Renal pelvis (tissue), 1 donor: ENCODE measurements at regions not wholly inside any gene's neighbourhood (a gene's known extent, or its start where the extent isn't known, plus 50 kb on each side); places are given as distances from the start of the nearest gene placed in this dataset.
"Not testable (repeated sequence)": the region's sequence is repeated elsewhere in the genome, so short reads cannot be mapped to it uniquely, and the experiment has no call there.

Source experiments
- DNase-seq: peaks from one replicate; pipeline ENCODE4 v3.0.0-alpha.2; 2013

DNA sequence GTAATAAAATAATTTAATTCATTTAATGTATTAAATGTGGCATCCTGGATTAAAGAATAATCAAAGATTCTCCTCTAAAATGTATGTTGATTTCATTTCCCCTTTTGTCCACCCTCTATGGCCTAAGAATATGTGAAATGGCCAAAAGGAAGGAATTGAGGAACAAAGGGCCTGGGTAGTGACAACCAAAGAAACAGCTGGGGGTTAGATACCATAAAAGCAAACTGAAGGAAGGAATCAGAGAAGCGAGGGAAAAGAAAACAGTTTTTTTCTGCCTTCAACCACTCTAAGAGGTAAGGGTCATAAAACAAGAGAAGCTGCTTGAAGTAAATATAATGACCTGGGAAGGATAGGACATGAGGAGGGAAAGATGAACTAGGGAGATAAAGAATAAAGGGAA, 139.3 kb downstream of the FAM76B start:
- DNase-seq, result peak; percentile 44

DNA sequence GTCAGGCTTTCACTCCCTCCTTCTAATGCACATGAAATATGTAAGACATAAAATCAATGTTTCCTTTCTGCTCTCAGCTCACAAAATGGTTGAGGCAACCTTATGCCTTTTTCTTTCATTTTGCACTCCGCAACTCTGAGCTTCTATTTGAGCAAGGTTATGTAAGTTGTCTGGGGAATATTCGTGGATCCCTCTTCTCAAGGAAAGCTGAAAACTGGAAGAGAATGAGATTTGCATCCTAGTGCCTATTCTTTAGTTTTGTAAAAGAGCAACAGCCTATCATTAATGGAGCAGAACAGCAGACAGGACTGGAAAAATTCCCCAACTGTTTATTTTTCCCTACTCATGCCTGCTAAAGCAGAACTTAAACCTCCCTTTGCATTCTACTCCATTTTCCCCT, 141.7 kb downstream of the FAM76B start:
- peak; percentile 45 for DNase-seq

DNA sequence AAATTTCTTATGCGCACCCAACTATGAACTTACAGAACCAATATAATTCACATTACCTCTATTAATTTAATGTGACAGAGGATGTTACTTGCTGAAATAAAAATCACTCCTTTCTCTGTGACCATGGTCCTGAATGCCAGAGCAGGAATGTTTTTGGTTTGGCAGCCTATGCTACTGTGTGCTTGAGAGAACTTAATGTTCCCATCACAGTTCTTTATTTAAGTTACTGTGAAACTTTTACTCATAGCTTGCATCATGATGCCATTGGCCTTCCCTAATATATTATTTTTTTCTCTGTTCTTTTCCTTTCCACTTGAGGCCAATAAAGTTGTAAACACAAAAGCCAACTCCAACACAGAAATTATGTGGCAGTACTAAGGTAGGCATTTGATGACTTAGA, 142.2 kb downstream of the FAM76B start:
- no peak for DNase-seq

DNA sequence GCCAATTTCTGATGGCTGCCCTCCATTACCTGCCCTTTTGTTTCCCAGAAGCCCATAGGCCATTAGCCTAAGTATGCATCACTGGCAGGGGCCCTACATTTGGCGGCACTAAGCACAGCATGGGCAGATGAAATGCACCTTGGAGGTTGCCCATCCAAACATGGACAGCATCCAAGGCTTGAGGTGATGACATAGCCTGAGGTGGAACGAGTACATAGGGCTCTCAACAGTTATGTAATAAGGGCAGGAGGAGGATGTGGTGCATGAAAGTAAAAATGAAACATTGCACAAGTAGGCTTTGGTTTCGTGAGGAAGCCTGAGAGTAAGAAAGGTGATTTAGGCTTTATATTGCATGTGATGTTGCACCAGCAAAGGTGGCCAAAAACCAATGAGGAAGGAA, 148.1 kb downstream of the FAM76B start:
- DNase-seq, result no peak

DNA sequence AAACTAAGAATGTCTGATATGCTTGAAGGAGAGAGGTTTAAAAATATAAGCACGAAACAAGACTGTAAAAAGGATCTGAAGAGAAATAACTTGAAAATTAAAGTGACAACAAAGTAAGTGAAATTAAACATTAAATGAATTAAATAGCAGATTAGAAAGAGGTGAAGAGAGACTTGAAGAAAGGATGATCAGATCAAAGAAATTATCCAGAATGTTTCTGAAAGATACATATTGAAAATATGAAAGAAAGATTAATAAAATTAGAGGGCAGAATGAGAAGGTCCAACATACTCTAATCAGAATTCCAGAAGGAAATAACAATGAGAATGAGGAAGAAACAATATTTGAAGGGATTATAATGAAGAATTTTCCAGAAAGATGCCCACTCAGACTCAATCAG, 151.1 kb downstream of the FAM76B start:
- no peak for DNase-seq

DNA sequence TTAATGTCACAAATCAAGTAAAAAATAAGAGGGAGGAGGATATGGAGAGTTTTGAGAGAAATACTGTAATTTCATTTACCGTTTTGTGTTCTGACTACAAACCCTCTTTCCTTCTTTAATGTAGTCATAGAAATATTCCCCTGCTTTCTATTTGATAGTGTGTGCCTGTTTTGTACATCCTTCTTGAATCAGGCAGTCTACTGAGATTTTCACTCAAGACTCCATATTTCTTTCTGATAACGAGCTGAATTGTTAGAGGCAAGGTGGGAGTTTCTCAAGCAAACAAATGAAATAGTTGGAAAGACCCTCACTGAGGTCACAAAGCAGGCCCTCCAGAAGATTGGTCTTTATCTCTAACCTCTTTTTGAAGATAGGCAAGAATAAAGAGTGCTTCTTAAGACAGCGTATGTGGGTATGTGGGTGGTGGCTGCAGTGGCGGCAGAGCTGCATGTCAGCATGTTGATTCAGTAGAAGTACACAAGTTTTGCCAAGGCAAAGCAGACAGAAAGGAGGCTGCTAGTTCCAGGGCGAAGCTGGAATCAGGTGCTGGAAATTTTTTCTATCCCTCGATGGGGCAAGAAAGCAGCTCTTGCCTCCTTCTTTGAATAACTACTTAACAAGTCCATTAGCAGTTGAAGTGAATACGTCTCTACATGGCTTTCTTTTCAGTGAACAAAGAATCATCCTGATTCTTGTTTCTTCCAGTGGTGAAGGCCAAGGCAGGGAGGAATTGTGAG, 164.2 kb downstream of the FAM76B start:
- no peak for DNase-seq

DNA sequence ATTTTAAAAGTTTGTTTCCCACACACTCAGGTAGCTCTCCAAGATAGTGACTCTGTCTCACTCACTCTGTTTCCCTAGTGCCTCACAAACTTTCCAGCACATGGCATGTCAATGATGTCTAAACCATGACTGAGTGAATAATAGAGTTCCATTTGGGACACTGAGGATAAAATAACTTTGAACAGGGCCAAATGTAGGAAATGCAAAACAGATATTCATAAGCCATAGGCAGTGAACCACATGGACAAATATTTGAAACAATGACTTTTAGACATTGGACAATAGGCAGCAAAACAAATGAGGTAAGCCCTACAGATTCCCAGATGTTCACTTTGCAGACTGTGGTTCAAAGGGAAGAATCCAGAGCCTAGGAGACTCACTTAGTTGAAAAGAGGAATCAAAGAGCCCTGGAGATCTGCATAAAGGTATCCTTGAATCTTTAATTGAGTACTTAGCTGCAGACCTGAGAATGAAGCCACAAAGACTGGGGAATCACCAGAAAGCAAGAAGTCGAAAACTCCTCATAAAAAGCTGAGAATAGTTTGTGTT, 173.3 kb downstream of the FAM76B start:
- DNase-seq, result no peak

DNA sequence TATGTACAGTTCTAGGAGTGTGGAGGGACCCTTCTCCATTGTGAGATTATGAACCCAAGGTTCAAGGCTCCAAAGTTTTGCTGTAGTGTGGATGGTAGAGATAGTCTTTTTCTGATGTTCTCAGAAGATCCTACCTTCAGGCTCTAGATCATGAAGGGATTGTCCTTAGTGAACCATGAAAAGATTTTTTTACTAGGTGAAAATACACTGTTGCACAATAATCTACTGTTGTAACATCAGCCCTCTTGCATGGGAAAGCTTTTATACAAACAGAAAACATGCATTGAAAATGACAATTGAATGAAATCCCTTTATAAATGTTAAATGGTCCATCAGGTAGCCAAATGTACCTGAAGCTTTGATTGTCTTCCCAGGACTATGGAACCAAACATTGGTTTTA, 177.8 kb downstream of the FAM76B start:
- no peak for DNase-seq

DNA sequence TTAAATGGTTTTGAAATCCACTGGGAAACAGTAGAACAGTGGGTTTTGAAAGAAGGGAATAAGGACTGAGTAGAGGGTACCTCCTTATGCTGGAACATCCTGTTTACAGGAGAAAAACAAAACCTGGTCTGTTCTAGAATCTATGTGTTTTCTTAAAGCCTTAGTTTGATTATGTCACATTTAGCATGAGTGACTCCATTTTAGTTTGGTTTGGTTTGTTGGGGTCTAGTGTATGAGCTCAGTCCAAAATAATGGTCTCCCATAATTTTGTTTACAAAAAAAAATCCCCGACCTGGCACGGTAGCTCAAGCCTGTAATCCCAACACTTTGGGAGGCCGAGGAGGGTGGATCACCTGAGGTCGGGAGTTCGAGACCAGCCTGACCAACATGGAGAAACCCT, 179.4 kb downstream of the FAM76B start:
- not testable (repeated sequence) for DNase-seq

DNA sequence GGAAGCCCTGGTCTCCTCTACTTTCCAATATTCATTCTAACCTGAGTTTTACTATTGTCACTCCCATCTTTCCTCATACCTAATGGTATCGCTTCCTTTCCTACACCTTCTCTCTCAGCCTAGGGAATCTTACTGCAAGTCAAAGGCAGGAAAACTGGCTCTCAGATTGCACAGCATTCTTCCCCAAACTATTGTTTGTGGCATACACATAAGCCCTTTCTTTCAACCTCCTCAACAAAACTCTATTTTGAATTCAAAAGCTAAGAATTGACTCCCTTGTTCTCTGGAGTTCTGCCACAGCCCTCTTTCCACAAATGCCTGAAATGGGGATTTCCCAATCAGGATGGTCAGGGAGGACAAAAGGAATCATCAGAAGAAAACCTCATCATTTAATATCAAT, 181.5 kb downstream of the FAM76B start:
- DNase-seq, result no peak

DNA sequence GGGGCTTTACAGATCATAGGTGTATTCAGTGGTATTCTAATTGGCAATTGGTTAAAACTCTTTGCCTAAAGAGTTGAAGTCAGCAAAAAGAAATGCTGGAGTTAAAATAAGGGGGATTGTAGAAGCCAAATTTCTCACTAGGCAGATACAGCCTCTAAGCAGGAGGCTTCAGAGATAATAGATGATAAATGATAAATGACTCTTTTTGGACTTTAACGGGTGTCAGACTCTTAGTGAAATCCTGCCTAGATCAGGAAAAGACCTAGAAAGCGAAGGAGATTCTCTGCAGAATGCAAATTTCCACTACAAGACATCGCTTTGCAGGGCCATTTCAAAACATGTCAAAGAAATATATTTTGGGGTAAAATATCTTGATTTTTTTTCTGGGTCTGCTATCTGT, 182.8 kb downstream of the FAM76B start:
- DNase-seq, result no peak

DNA sequence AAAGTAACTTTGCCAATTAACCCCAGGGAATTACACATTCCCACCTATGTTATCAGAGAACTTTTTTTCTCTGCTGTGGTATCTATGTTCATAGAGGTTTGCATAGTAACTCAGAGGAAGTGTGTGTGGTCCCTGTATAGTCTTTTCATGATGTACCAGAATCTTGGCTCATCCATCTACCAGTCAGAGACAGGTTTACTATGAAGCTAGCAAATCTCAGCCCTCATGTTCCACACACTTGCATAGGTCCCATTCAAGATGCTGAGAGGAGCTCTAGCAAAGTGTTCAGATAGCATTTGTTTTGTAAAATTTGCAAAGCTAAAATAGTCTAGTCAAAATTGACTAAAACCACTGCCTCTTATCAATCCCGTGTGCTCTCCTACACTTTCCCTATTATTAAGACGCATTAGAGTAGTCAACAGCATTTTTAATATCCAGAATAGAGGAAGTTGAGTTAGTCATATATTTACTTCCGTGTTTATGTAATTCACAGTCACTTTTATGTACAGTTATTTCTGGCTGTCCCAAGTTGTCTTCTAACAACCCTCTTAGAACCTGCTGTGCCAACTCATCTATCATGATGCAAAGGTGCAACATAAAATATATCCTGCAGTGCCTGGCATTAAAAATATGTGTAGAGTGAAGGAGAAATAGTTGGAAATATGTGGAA, 184.2 kb downstream of the FAM76B start:
- DNase-seq, result no peak

DNA sequence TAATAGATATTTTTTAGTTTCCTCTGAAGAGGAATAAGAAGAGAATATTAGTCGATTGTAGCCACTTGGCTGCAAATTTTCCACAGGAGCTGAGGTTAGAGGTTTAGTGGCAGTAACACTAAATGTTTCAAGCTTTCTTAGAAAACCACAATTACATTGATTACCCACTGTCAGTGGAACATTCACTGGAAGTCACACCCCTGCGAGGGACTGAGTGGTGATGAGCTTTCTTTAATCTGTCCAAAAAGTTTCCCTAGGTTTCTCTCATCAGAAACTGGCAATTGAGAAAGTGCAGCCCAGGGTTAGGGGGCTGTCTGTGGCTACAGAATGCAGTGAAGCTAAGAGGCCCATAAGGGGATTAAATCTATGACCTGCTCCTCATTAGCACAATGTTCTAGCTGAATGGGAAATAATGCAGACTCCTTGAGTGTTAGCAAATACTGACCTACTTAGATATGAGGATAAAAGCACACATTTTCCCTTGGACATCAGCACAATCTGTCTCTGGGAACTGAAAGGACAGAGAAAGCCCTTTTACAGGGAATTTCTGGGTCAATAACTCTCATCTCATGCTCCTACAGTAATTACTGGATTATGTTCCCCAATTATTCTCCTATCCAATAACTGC, 189.5 kb downstream of the FAM76B start:
- no peak for DNase-seq

DNA sequence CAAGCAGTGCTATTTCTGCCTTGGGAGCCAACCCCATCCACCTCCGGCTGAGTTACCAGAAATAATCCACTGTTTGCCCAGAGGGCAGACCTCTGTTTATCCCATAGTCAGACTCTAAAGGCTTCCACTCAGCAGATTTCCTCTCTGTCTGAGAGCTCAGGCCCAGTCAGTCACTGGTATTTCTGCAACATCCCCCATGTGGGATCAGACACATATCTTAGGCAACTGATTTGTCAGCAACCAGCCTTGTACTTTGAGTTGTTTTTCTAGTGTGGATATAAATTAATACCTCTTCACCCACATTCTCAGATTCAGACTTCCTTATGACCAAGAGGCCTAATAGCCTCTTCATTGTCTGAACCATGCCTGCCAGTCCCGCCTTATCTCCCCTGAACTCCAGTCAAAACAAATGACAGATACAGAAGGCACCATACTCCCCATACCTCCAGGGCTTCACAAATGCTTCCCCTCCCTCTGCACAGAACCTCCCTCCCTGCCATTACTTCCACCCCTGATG, 193.6 kb downstream of the FAM76B start:
- DNase-seq, result no peak

DNA sequence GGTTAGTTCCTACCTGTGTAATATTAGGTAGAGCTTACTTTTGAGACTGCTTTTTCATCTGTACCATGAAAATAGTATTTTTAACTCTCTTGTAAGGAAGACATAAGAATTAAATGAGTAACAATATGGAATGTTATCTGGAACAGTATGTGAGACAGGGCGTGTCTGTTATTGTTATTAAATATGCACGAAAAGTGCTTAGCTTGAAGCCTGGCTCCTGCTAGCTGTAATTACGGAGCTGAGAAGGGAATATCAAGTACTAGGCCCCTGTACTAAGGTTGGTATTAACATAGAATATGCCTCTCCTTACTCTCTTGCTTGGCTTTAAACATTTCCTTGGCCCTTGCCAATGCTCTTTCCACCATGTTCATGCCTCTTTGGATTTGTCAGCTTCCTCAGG, 194.0 kb downstream of the FAM76B start:
- no peak for DNase-seq

DNA sequence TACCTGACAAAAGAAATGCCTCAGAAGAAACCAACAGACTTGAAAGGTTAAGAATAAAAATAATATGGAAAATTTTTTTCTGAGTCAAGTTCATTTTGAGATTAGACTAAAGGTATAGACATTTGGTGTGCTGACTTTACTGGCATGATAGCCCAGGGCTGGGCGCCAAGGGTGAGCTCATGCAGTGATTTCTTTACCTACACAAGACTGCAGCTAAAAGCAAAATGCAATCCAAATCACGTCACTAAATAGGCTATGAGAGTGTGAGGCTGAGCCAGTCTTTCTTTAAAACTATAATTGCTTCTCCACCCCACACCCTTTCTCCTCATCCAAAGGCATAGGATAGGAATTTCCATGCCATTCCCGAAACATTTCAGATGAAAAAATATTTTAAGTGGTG, 196.5 kb downstream of the FAM76B start:
- no peak for DNase-seq

DNA sequence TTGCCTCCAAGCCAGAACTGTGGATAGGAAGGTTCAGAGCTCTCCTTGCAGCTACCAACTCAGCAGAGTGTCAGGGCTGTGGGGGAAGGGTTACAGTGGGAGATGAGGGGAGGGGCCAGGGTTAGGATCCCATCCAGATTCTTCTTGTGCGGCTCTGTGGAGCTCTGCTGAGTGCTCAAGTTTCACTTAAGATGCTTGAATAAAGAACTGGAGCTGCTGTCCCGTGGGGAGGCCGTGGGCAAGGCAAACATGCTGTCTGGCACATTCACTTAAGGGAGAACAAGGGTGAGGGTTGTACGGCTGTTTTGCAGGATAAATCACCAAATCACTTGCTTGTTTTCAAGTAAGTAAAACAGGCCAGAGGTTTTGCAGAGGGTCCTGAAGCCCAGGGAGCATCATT, 197.1 kb downstream of the FAM76B start:
- peak; percentile 29 for DNase-seq

DNA sequence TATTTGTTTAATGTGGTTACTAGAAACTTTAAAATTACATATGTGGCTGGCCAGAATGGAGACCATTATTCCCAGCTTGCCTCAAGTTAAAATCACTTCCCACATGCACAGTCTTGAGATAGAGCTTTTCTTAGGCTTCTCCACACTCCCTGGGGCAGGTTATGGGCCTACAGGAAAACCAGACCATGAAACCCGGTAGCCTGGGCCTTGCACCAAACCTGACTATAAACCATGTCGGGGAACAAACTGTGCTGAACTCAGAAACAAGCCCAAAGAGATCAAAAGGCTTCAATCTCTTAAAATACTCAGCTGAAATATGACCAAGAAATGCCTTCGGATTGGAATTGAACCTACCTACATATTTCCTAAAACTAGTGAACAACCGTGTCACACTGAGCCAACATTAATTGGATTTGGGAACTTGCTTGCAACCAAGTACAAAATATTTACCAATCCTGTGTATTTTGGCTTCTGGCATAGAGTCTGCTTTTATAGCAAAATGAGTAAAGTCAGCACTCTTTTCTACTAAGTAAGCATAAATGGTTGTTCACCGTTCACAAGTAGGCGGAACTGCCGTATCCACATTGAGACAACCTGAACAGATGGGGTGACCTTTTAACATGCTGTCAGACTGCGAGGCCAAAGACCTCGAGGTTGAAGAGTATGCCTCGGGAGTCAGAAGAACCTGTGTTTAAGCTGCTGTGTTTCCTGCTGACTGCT, 199.5 kb downstream of the FAM76B start:
- DNase-seq, result no peak

DNA sequence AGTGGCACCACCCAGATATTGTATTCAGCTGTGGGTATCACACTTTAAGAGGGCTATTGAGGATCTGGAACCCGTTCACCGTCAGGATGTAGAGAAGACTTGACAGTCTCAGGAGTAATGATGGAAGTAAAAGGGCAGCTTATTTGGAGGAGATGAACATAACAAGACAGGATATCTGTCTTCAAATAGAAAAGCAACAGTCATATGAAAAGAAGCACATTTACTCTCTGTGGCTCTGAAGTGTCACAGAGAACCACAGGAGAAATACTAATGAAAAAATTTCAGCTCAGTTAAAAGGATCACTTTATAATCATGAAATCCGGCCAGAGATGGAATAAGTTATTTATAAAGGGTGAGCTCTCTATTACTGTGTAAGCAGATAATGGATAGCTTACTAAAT, 200.8 kb downstream of the FAM76B start:
- DNase-seq, result no peak

DNA sequence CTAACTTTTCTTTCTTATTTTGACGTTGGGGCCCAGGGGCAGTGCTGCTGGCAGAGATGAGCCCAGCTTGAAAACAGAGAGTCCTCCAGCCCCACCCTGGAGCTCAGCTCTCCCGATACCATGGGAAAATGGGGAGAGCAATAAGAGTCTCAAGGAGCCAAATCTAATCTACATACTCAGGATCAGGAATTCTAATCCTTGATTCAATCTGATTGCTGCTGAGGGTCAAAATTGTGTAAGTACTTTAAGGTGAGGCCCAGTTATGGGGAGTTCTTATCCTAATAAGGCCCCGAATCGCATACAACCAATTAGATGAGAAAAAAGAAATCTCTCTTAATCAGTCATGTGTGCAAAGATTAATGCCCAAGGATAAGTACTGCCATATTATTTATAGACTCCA, 202.9 kb downstream of the FAM76B start:
- no peak for DNase-seq

DNA sequence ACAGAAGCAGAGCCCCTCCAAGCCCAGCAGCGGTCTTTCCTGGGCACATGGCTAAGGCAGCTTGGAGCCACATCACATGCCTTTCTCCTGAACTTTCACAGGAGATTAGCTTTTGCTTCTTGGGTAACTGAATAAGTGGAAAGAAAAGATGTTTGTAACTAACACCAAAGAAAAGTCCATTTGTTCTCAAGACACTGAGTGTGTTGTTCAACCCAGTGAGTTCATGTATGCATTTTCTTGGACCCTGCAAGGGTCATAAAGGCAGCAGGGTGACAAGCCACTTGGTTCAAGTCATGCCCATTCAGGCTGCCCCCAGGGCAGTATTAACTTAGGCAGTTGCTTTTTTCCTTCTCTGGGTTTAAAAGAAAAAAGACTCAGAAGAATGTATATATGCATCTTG, 203.4 kb downstream of the FAM76B start:
- DNase-seq, result no peak

DNA sequence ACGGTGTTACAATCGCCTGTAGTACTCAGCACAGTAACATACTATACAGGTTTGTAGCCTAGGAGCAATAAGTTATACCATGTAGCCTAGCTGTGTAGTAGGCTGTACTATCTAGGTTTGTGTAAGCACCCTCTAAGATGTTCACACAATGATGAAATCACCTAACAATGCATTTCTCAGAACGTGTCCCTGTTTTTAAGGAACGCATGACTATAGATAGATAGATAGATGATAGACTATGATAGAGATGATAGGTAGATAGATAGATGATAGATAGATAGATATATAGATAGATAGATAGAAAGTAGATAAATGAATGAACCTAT, 203.9 kb downstream of the FAM76B start:
- DNase-seq, result no peak
